ENCODE measurements at regions not wholly inside any gene's neighbourhood (a gene's known extent, or its start where the extent isn't known, plus 50 kb on each side); places are given as distances from the start of the nearest gene placed in this dataset.

- Histone ChIP-seq H3K9me3 (ENCODE audit: control insufficient read depth, insufficient read depth, low read length) (no peaks in the 10 kb centered on the region), H3K27me3 (ENCODE audit: control insufficient read depth, low read length) (no peaks in the 10 kb centered on the region), H4K20me1 (ENCODE audit: control insufficient read depth, insufficient read depth, low read depth, low read length) (no peaks in the 10 kb centered on the region), H3F3A (ENCODE audit: control insufficient read depth, insufficient read depth) (no peaks in the 10 kb centered on the region), H3K4me3 (ENCODE audit: low read length) (no peak overlapping the region), H3K27ac (ENCODE audit: low read depth, low read length) (no peak overlapping the region), H3K4me2 (ENCODE audit: low read length) (no peak overlapping the region), H3K4me1 (ENCODE audit: control insufficient read depth, low read length) (no peaks in the 10 kb centered on the region), H3K9me2 (replicated peaks; ENCODE audit: control insufficient read depth, low read length) (no peaks in the 10 kb centered on the region), H3K36me3 (ENCODE audit: control insufficient read depth, low read length) (no peaks in the 10 kb centered on the region), H3K79me2 (ENCODE audit: control insufficient read depth, low read length) (no peaks in the 10 kb centered on the region)
- no peak for TF ChIP-seq CTCF (IDR thresholded peaks at IDR 0.05; ENCODE audit: low read depth, low read length, poor library complexity, severe bottlenecking)
Observed at GRCh38 chr12:97250483-97250882, 212.1 kb upstream of the RMST start.

GRCh38 chr12:97257726-97258125 is 204.9 kb upstream of the RMST start:
- Histone ChIP-seq H3K36me3 (ENCODE audit: control insufficient read depth, low read length) (no peaks in the 10 kb centered on the region), H3K4me1 (ENCODE audit: control insufficient read depth, low read length) (no peaks in the 10 kb centered on the region), H4K20me1 (ENCODE audit: control insufficient read depth, insufficient read depth, low read depth, low read length) (no peaks in the 10 kb centered on the region), H3K9me2 (replicated peaks; ENCODE audit: control insufficient read depth, low read length) (no peaks in the 10 kb centered on the region), H3K27ac (ENCODE audit: low read depth, low read length) (no peak overlapping the region), H3K9me3 (ENCODE audit: control insufficient read depth, insufficient read depth, low read length) (no peaks in the 10 kb centered on the region), H3K4me2 (ENCODE audit: low read length) (no peak overlapping the region), H3K4me3 (ENCODE audit: low read length) (no peak overlapping the region), H3K79me2 (ENCODE audit: control insufficient read depth, low read length) (no peaks in the 10 kb centered on the region), H3K27me3 (ENCODE audit: control insufficient read depth, low read length) (no peaks in the 10 kb centered on the region), H3F3A (ENCODE audit: control insufficient read depth, insufficient read depth) (no peaks in the 10 kb centered on the region)
- no peak for TF ChIP-seq CTCF (IDR thresholded peaks at IDR 0.05; ENCODE audit: low read depth, low read length, poor library complexity, severe bottlenecking)
- TF ChIP-seq EZH2phosphoT487 (IDR thresholded peaks at IDR 0.05; ENCODE audit: borderline replicate concordance, low read length): no peak

GRCh38 chr12:97259098-97259497 is 203.5 kb upstream of the RMST start:
- no peaks in the 10 kb centered on the region for H3F3A ChIP-seq (ENCODE audit: control insufficient read depth, insufficient read depth)
- no peak for TF ChIP-seq EZH2phosphoT487 (IDR thresholded peaks at IDR 0.05; ENCODE audit: borderline replicate concordance, low read length)
- no peak for TF ChIP-seq CTCF (IDR thresholded peaks at IDR 0.05; ENCODE audit: low read depth, low read length, poor library complexity, severe bottlenecking)
- no peaks in the 10 kb centered on the region for H3K36me3 ChIP-seq (ENCODE audit: control insufficient read depth, low read length)
- H3K4me2 ChIP-seq (ENCODE audit: low read length): no peak overlapping the region
- no peaks in the 10 kb centered on the region for H3K79me2 ChIP-seq (ENCODE audit: control insufficient read depth, low read length)
- H4K20me1 ChIP-seq (ENCODE audit: control insufficient read depth, insufficient read depth, low read depth, low read length): no peaks in the 10 kb centered on the region
- no peaks in the 10 kb centered on the region for H3K9me2 ChIP-seq (replicated peaks; ENCODE audit: control insufficient read depth, low read length)
- H3K9me3 ChIP-seq (ENCODE audit: control insufficient read depth, insufficient read depth, low read length): no peaks in the 10 kb centered on the region
- H3K4me3 ChIP-seq (ENCODE audit: low read length): no peak overlapping the region
- no peaks in the 10 kb centered on the region for H3K4me1 ChIP-seq (ENCODE audit: control insufficient read depth, low read length)
- no peak overlapping the region for H3K27ac ChIP-seq (ENCODE audit: low read depth, low read length)
- H3K27me3 ChIP-seq (ENCODE audit: control insufficient read depth, low read length): no peaks in the 10 kb centered on the region

- no peaks in the 10 kb centered on the region for H3K4me1 ChIP-seq (ENCODE audit: control insufficient read depth, low read length)
- H3K9me3 ChIP-seq (ENCODE audit: control insufficient read depth, insufficient read depth, low read length): no peaks in the 10 kb centered on the region
- no peaks in the 10 kb centered on the region for H3K27me3 ChIP-seq (ENCODE audit: control insufficient read depth, low read length)
- H3K36me3 ChIP-seq (ENCODE audit: control insufficient read depth, low read length): no peaks in the 10 kb centered on the region
- H3K9me2 ChIP-seq (replicated peaks; ENCODE audit: control insufficient read depth, low read length): no peaks in the 10 kb centered on the region
- no peak for TF ChIP-seq CTCF (IDR thresholded peaks at IDR 0.05; ENCODE audit: low read depth, low read length, poor library complexity, severe bottlenecking)
- no peak for TF ChIP-seq EZH2phosphoT487 (IDR thresholded peaks at IDR 0.05; ENCODE audit: borderline replicate concordance, low read length)
- H3K4me2 ChIP-seq (ENCODE audit: low read length): no peak overlapping the region
- no peaks in the 10 kb centered on the region for H4K20me1 ChIP-seq (ENCODE audit: control insufficient read depth, insufficient read depth, low read depth, low read length)
- H3K4me3 ChIP-seq (ENCODE audit: low read length): no peak overlapping the region
- H3K79me2 ChIP-seq (ENCODE audit: control insufficient read depth, low read length): no peaks in the 10 kb centered on the region
- H3F3A ChIP-seq (ENCODE audit: control insufficient read depth, insufficient read depth): no peaks in the 10 kb centered on the region
- no peak overlapping the region for H3K27ac ChIP-seq (ENCODE audit: low read depth, low read length)
Observed at GRCh38 chr12:97260786-97261185, 201.8 kb upstream of the RMST start.

All from DOHH2 (cell line).